Tibial nerve (tissue), 4 donors: ENCODE measurements at regions not wholly inside any gene's neighbourhood (a gene's known extent, or its start where the extent isn't known, plus 50 kb on each side); places are given as distances from the start of the nearest gene placed in this dataset.

Source experiments
- EP300 ChIP-seq, 2 donors: sonication (generic); formaldehyde crosslinking; IDR thresholded peaks; one replicate each; pipeline ENCODE4 v1.6.1; 2017; ENCODE audit warnings: antibody characterized with exemption in 2 of 2, mild to moderate bottlenecking in 1 of 2
- POLR2A ChIP-seq, 2 donors: fragments of 450-650 bp; IDR thresholded peaks; one replicate each; pipeline ENCODE4 v1.6.1; 2017; ENCODE audit warnings: antibody characterized with exemption in 2 of 2, mild to moderate bottlenecking in 2 of 2, moderate library complexity in 2 of 2
- TF ChIP-seq, protein P1 (sequence below), 5 experiments: fragments of 200-600 bp in 3 of 5; fragments of 450-650 bp in 2 of 5; sonication (generic) in 3 of 5; IDR thresholded peaks; one replicate each; pipeline ENCODE4 v1.5.1; 2016 to 2019; ENCODE audit warnings: antibody characterized with exemption in 5 of 5, mild to moderate bottlenecking in 3 of 5, moderate library complexity in 2 of 5

DNA sequence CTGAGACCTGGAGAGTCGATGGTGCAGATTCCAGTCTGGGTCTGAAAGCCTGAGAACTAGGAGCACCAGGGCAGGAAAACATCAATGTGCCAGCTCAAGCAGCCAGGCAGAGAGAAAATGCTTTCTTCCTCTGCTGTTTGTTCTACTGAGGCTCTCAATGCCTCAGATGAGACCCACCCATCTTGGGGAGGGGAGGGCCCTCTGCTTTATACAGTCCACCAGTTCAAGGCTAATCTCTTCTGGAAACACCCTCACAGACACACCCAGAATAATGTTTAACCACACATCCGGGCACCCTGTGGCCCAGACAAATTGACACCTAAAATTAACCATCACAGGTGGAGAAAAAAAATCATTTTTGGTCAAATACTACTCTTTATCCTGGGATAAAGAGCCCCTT lies 89.3 kb upstream of the SLC22A23 start:
- TF ChIP-seq, protein P1, sequence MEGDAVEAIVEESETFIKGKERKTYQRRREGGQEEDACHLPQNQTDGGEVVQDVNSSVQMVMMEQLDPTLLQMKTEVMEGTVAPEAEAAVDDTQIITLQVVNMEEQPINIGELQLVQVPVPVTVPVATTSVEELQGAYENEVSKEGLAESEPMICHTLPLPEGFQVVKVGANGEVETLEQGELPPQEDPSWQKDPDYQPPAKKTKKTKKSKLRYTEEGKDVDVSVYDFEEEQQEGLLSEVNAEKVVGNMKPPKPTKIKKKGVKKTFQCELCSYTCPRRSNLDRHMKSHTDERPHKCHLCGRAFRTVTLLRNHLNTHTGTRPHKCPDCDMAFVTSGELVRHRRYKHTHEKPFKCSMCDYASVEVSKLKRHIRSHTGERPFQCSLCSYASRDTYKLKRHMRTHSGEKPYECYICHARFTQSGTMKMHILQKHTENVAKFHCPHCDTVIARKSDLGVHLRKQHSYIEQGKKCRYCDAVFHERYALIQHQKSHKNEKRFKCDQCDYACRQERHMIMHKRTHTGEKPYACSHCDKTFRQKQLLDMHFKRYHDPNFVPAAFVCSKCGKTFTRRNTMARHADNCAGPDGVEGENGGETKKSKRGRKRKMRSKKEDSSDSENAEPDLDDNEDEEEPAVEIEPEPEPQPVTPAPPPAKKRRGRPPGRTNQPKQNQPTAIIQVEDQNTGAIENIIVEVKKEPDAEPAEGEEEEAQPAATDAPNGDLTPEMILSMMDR (IDR thresholded peaks at IDR 0.05): no peak
- TF ChIP-seq EP300 (IDR thresholded peaks at IDR 0.05) (no peak), POLR2A (IDR thresholded peaks at IDR 0.05) (no peak)
